GM13976 (cell line): ENCODE measurements at regions not wholly inside any gene's neighbourhood (a gene's known extent, or its start where the extent isn't known, plus 50 kb on each side); places are given as distances from the start of the nearest gene placed in this dataset.

Experiments
- DNase-seq: peaks from one replicate; pipeline ENCODE4 v3.0.0; 2012; ENCODE audit warnings: low spot score
- CTCF ChIP-seq: IDR thresholded peaks from 2 replicates; pipeline ENCODE4 v1.5.1; 2012; ENCODE audit warnings: borderline replicate concordance, mild to moderate bottlenecking; ENCODE audit not compliant: insufficient read depth; ENCODE audit errors: extremely low read depth, missing control alignments, control extremely low read depth
- in situ Hi-C: fragments of 300-500 bp; cut with MboI; formaldehyde crosslinking; loops from one replicate; pipeline ENCODE4 v1.12.0; 2022; ENCODE audit warnings: low sequenced_read_pairs, mixed read lengths, inconsistent platforms; ENCODE audit not compliant: unreplicated experiment

DNA sequence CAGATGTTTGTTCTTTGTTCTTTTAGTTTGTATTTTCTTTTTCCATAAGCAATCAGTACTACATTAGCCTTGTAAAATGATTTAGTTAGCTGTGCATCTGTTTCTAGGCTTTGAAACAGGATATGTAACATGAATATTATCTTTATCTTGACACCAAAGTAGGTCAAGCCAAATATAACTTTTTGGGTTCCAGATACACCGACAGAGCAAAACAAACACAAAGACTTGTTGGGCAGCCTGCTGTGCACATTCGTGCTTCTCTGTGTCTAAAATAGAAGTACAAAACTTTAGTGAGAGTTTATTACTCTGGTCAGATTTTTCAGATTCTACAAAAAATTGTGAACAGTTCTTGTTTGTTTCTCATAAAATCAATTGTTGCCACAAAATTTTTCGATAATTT is 1059.3 kb upstream of the GYPC start:
- no peak for DNase-seq
- in situ Hi-C loops = no loop called here
- TF ChIP-seq CTCF = no peak

DNA sequence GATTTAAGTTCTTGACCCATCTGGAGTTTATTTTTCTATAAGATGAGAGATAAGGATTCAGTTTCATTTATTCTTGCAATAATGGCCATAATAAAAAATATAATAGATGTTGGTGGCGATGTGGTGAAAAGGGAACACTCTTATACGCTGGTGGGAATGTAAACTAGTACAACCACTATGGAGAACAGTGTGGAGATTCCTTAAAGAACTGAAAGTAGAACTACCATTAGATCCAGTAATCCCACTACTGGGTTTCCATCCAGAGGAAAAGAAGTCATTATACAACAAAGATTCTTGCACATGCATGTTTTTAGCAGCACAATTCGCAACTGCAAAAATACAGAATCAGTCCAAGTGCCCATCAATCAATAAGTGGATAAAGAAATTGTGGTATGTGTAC is 1040.5 kb upstream of the GYPC start:
- no peak for DNase-seq
- in situ Hi-C loops = no loop called here

GRCh38 chr2:125630377-125630776 is 1025.6 kb upstream of the GYPC start:
- DNase-seq = no peak
- in situ Hi-C loops = no loop called here
- no peak for TF ChIP-seq CTCF

More for the DNA sequence above, 1040.5 kb upstream of the GYPC start:
- TF ChIP-seq CTCF = no peak

DNA sequence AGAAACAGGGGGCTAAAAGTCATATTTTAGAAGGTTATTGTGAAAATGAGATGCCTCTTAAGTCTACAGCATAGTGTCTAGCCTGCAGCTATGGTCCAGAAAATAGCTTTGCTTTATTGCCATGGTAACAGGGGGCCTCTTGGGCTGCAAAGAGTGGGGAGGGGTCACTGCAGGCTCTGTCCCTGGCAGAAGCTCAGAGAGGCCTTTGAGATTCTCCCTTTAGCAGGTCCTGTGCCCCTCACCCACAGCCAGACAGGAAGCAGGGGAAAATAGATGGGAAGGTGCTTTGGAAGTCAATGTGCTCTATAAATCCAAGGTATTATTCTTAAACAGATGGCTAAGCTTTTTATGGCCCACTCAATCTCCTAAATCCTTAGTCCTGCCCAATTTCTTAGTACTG is 1021.3 kb upstream of the GYPC start:
- no peak for DNase-seq
- in situ Hi-C loops = no loop called here
- TF ChIP-seq CTCF = no peak

- no peak for TF ChIP-seq CTCF
- no peak for DNase-seq
Measured at GRCh38 chr2:125638345-125638744, 1017.6 kb upstream of the GYPC start.

DNA sequence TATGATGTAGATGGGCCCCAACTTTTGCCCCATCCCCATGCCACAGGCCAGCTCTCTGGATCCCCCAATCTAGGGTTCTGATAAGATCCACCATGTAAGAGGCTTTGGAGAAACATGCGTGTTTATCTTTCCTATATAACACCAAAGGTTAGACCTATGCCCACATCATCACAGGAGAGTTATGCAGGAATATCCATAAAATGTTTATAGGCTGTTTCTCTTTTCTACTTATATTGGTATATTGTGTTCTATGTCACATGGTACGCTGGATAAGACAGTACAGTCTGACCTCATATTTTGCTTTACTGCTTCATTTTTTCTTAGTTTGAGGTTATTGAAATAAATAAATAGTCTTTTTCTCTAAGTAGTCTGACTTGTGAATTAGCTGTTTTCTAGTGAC is 1013.9 kb upstream of the GYPC start:
- DNase-seq = no peak
- TF ChIP-seq CTCF = no peak
- in situ Hi-C loops = no loop called here

More at GRCh38 chr2:125638345-125638744, 1017.6 kb upstream of the GYPC start:
- in situ Hi-C loops = no loop called here

DNA sequence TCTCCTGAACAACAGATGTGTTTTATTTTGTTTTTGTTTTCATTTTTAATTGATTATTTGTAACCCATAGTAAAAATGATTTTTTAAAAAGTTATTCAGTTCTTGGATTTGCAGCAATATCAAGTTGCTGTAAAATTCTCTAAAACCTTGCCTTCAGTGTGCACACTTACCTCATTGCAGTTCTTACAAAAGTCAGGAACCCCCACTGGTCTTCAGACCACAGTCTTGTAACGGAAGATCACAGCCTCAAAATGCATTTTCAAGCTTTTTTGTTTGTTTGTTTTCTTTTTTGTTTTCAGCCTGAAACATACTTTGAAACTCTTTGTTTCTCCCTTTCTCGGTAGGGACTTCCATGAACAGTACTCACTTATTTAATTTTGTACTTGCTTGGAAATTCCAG is 1012.8 kb upstream of the GYPC start:
- in situ Hi-C loops = no loop called here
- TF ChIP-seq CTCF = no peak
- DNase-seq = no peak
